ENCODE measurements at regions not wholly inside any gene's neighbourhood (a gene's known extent, or its start where the extent isn't known, plus 50 kb on each side); places are given as distances from the start of the nearest gene placed in this dataset.

DNA sequence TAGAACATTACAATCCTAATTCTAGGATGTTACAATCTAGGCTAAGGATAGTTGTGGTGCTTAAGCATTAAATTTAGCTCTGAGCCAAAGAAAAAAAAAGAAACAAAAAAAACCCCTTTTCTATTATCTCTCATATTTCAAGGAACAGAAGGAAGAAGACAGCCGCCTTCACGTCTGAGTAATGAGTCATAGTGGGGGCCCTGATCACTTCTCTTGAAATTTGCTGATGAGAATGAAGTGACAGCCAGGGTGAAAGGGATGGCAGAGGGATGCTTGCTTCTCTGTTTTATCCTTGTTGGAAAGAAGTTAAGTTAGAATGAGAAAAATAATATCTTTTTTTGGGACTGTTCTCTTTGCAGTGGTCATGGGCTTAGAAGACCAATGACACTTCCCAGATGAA lies 82.6 kb upstream of the MPHOSPH6 start:
- no peaks in the 10 kb centered on the region for H3K4me1 ChIP-seq
- H3K27ac ChIP-seq: no peak overlapping the region
- TF ChIP-seq EP300 (IDR thresholded peaks at IDR 0.05): no peak
- no peak for TF ChIP-seq POLR2AphosphoS5 (IDR thresholded peaks at IDR 0.05)
- no peak for TF ChIP-seq POLR2A (IDR thresholded peaks at IDR 0.05)
- TF ChIP-seq, protein P1, sequence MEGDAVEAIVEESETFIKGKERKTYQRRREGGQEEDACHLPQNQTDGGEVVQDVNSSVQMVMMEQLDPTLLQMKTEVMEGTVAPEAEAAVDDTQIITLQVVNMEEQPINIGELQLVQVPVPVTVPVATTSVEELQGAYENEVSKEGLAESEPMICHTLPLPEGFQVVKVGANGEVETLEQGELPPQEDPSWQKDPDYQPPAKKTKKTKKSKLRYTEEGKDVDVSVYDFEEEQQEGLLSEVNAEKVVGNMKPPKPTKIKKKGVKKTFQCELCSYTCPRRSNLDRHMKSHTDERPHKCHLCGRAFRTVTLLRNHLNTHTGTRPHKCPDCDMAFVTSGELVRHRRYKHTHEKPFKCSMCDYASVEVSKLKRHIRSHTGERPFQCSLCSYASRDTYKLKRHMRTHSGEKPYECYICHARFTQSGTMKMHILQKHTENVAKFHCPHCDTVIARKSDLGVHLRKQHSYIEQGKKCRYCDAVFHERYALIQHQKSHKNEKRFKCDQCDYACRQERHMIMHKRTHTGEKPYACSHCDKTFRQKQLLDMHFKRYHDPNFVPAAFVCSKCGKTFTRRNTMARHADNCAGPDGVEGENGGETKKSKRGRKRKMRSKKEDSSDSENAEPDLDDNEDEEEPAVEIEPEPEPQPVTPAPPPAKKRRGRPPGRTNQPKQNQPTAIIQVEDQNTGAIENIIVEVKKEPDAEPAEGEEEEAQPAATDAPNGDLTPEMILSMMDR (IDR thresholded peaks at IDR 0.05): no peak
- H3K36me3 ChIP-seq: no peaks in the 10 kb centered on the region
- H3K27me3 ChIP-seq: no peaks in the 10 kb centered on the region
- no peak for DNase-seq (ENCODE audit: low spot score in 2 of 2)
- no peaks in the 10 kb centered on the region for H3K9me3 ChIP-seq
- 71% methylated on average over 2 of the region's 2 CpGs for WGBS
- no peak overlapping the region for H3K4me3 ChIP-seq

DNA sequence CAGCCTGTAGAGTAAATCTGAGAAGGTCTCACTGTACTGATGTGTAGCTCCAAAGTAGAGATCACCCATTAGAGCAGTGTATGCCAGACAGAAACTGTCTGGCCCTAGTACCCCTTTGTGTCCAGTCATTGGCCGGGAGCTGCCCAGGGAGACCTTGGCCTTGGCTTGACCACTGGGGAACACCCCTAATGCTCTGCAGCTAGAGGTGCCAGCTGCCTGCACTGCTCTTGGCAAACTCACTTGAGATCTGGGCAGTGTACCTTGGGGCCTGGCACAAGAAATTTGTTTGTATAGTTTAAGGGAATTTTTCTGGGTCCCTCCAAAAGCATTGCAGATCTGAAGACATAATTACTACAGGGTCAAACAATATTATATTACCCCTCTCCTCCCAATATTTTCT lies 78.7 kb upstream of the MPHOSPH6 start:
- no peaks in the 10 kb centered on the region for H3K36me3 ChIP-seq
- 86% methylated on average over 1 of the region's 1 CpG for WGBS

DNA sequence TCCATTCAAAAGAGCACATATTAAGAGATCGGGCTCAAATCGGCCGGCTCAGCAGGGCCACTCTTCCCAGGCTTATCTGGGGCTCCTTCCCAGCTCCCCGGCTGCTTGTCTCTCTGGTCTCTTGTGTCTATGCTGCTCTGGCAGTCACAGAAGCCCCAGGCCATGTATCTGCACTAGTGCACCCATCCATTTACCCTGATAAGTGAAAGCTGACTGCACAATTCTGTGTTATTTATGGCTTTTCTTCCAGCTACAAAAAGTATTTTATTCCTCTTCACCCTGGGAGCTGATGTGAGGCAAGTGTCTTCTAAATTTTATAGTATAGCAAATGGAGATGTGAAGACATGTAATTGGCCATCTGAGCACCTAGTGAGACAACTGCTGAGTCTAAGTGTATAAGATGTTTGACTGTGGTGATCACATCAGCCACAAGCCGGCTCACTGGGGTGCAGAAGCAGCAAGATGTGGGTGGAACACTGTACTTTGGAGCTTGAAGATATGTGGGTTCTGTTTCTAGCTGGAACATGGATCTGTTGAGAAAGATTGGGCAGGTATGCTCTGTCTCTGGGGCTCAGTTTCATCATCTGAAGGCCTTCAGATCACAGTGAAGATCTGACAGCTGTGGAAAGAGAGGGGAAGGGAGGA lies 78.1 kb upstream of the MPHOSPH6 start:
- TF ChIP-seq POLR2AphosphoS5 (IDR thresholded peaks at IDR 0.05) (no peak), EP300 (IDR thresholded peaks at IDR 0.05) (no peak), POLR2A (IDR thresholded peaks at IDR 0.05) (no peak)
- TF ChIP-seq, protein P1 (IDR thresholded peaks at IDR 0.05): no peak
- Histone ChIP-seq H3K36me3 (no peaks in the 10 kb centered on the region), H3K4me1 (no peaks in the 10 kb centered on the region), H3K4me3 (no peak overlapping the region), H3K27ac (no peak overlapping the region), H3K9me3 (peaks cover 11% of the 10 kb centered on the region), H3K27me3 (no peaks in the 10 kb centered on the region)
- 76% methylated on average over 5 of the region's 5 CpGs for WGBS
- DNase-seq (ENCODE audit: low spot score in 2 of 2): no peak

More for the DNA sequence above, 78.7 kb upstream of the MPHOSPH6 start:
- TF ChIP-seq POLR2AphosphoS5 (IDR thresholded peaks at IDR 0.05) (no peak), EP300 (IDR thresholded peaks at IDR 0.05) (no peak), POLR2A (IDR thresholded peaks at IDR 0.05) (no peak)
- TF ChIP-seq, protein P1 (IDR thresholded peaks at IDR 0.05): no peak
- Histone ChIP-seq H3K27ac (no peak overlapping the region), H3K4me1 (no peaks in the 10 kb centered on the region), H3K9me3 (peaks cover 8% of the 10 kb centered on the region), H3K4me3 (no peak overlapping the region), H3K27me3 (no peaks in the 10 kb centered on the region)
- DNase-seq (ENCODE audit: low spot score in 2 of 2): no peak

DNA sequence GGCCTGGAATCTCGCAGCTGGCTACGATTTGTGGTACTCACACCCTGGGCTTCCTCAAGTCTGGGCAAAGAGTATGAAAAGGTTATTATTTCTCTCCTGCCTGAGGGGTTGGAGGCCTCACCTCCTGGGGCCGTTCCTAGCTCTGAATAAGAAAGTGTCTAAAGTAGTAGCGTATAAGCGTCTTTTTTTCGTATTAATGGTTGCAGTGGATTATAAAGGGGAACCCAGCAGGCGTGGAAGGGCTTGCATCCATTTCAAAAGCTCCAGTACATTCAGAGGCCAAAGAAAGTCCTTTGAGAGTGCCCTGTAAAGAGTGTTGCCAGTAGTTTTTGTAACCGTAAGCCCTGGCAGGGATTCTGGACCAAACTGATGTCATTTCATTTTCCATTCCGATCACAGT lies 72.2 kb upstream of the MPHOSPH6 start:
- TF ChIP-seq, protein P1 (IDR thresholded peaks at IDR 0.05): no peak
- TF ChIP-seq POLR2AphosphoS5 (IDR thresholded peaks at IDR 0.05): no peak
- no peak for TF ChIP-seq POLR2A (IDR thresholded peaks at IDR 0.05)
- no peak for TF ChIP-seq EP300 (IDR thresholded peaks at IDR 0.05)

DNA sequence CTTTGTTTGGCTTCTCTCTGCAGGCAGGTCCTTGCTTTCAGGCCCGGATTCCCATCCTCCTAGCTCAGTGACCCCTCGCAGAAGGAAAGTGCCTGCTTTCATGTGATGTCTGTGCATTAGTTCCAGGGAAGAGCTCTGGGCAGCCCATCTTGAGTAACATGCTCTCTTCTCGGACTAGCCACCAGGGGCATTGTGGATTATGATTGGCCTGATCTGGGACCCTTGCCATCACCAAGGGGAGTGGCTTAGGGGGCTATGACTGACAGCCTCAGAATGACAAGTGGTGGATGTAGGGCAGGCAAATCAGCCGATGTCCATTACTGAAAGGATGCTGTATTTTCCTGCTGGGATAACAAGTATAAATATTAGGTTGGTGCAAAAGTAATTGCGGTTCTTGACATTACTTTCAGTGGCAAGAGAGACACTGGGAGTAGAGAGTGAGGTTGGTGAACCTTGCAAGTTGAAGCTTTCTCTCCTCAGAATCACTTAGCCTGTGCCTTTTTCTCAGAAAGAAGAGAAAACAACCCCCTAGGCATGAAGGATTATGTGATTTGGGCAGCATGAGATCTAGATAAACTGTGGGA lies 71.5 kb upstream of the MPHOSPH6 start:
- WGBS: 88% methylated on average over 5 of the region's 5 CpGs
- no peaks in the 10 kb centered on the region for H3K36me3 ChIP-seq
- TF ChIP-seq POLR2AphosphoS5 (IDR thresholded peaks at IDR 0.05) (no peak), POLR2A (IDR thresholded peaks at IDR 0.05) (no peak), EP300 (IDR thresholded peaks at IDR 0.05) (no peak)
- TF ChIP-seq, protein P1 (IDR thresholded peaks at IDR 0.05): no peak

More for the DNA sequence above, 72.2 kb upstream of the MPHOSPH6 start:
- Histone ChIP-seq H3K4me3 (no peak overlapping the region), H3K27ac (no peak overlapping the region), H3K36me3 (no peaks in the 10 kb centered on the region), H3K9me3 (peaks cover 11% of the 10 kb centered on the region), H3K27me3 (peaks cover 11% of the 10 kb centered on the region), H3K4me1 (no peaks in the 10 kb centered on the region)
- 79% methylated on average over 9 of the region's 9 CpGs for WGBS
- DNase-seq (ENCODE audit: low spot score in 2 of 2): no peak

More for the DNA sequence above, 71.5 kb upstream of the MPHOSPH6 start:
- peaks cover 11% of the 10 kb centered on the region for H3K27me3 ChIP-seq
- H3K27ac ChIP-seq: no peak overlapping the region
- H3K4me1 ChIP-seq: no peaks in the 10 kb centered on the region
- H3K4me3 ChIP-seq: no peak overlapping the region
- no peak for DNase-seq (ENCODE audit: low spot score in 2 of 2)
- peaks cover 11% of the 10 kb centered on the region for H3K9me3 ChIP-seq

Measured in suprapubic skin (tissue), 4 donors.